ENCODE measurements at regions not wholly inside any gene's neighbourhood (a gene's known extent, or its start where the extent isn't known, plus 50 kb on each side); places are given as distances from the start of the nearest gene placed in this dataset.

GRCh38 chr12:103172447-103173112 is 215.1 kb downstream of the ASCL1 start:
- WGBS, 5 donors: 10 to 30% (median 20%) methylated on average over 1 of the region's 1 CpG

GRCh38 chr12:103175625-103176024 is 218.2 kb downstream of the ASCL1 start:
- TF ChIP-seq CTCF (IDR thresholded peaks at IDR 0.05) (no peak), POLR2A (IDR thresholded peaks at IDR 0.05) (no peak), POLR2AphosphoS5 (IDR thresholded peaks at IDR 0.05) (no peak), EP300 (IDR thresholded peaks at IDR 0.05) (no peak)
- Histone ChIP-seq H3K4me3 (no peak overlapping the region), H3K4me1 (no peaks in the 10 kb centered on the region), H3K9me3 (no peaks in the 10 kb centered on the region), H3K27me3 (no peaks in the 10 kb centered on the region), H3K36me3 (no peaks in the 10 kb centered on the region), H3K27ac (no peak overlapping the region)
- intact Hi-C loops (cut with DNase I; ENCODE audit: low total_unique reads): no loop called here
- WGBS, 5 donors: 78 to 97% (median 88%) methylated on average over 3 of the region's 3 CpGs
- DNase-seq: no peak

More at GRCh38 chr12:103172447-103173112, 215.1 kb downstream of the ASCL1 start:
- Histone ChIP-seq H3K9me3 (no peaks in the 10 kb centered on the region), H3K4me3 (no peak overlapping the region), H3K36me3 (no peaks in the 10 kb centered on the region), H3K27me3 (no peaks in the 10 kb centered on the region), H3K4me1 (no peaks in the 10 kb centered on the region), H3K27ac (no peak overlapping the region)
- intact Hi-C loops (cut with DNase I; ENCODE audit: low total_unique reads): no loop called here
- TF ChIP-seq POLR2AphosphoS5 (IDR thresholded peaks at IDR 0.05): no peak
- no peak for TF ChIP-seq CTCF (IDR thresholded peaks at IDR 0.05)
- no peak for TF ChIP-seq POLR2A (IDR thresholded peaks at IDR 0.05)
- TF ChIP-seq EP300 (IDR thresholded peaks at IDR 0.05): no peak
- DNase-seq: no peak

GRCh38 chr12:103177639-103178255 is 220.3 kb downstream of the ASCL1 start:
- WGBS, 5 donors: 78 to 90% (median 83%) methylated on average over 14 of the region's 14 CpGs
- no peak for TF ChIP-seq EP300 (IDR thresholded peaks at IDR 0.05)
- TF ChIP-seq CTCF (IDR thresholded peaks at IDR 0.05): no peak

GRCh38 chr12:103178366-103179080 is 221.0 kb downstream of the ASCL1 start:
- WGBS, 5 donors: 79 to 83% (median 81%) methylated on average over 14 of the region's 14 CpGs
- Histone ChIP-seq H3K4me3 (no peak overlapping the region), H3K4me1 (no peaks in the 10 kb centered on the region), H3K27ac (no peak overlapping the region), H3K36me3 (no peaks in the 10 kb centered on the region), H3K27me3 (no peaks in the 10 kb centered on the region), H3K9me3 (no peaks in the 10 kb centered on the region)
- TF ChIP-seq EP300 (IDR thresholded peaks at IDR 0.05) (no peak), POLR2AphosphoS5 (IDR thresholded peaks at IDR 0.05) (no peak), CTCF (IDR thresholded peaks at IDR 0.05) (no peak), POLR2A (IDR thresholded peaks at IDR 0.05) (no peak)
- intact Hi-C loops (cut with DNase I; ENCODE audit: low total_unique reads): no loop called here
- no peak for DNase-seq

More at GRCh38 chr12:103177639-103178255, 220.3 kb downstream of the ASCL1 start:
- Histone ChIP-seq H3K4me3 (no peak overlapping the region), H3K4me1 (no peaks in the 10 kb centered on the region), H3K9me3 (no peaks in the 10 kb centered on the region), H3K27ac (no peak overlapping the region), H3K36me3 (no peaks in the 10 kb centered on the region), H3K27me3 (no peaks in the 10 kb centered on the region)
- peak in 1 of 2 donors; percentile 16 for DNase-seq
- intact Hi-C loops (cut with DNase I; ENCODE audit: low total_unique reads): no loop called here

Measured in stomach (tissue), 8 donors.